Smooth muscle cell (in vitro differentiated cells): ENCODE measurements at regions not wholly inside any gene's neighbourhood (a gene's known extent, or its start where the extent isn't known, plus 50 kb on each side); places are given as distances from the start of the nearest gene placed in this dataset.

Experiments
- DNase-seq: peaks from one replicate; lab custom pipeline; 2025; ENCODE audit not compliant: unreplicated experiment; lab: John Stamatoyannopoulos, UW
- H2AFZ ChIP-seq: fragments of 200-600 bp; sonication (generic); 2 replicates; pipeline ENCODE4 v1.6.0; 2016; ENCODE audit warnings: antibody characterized with exemption, low read depth, mild to moderate bottlenecking
- H3F3A ChIP-seq: fragments of 200-600 bp; sonication (generic); 2 replicates; pipeline ENCODE4 v1.6.0; 2017; ENCODE audit warnings: antibody characterized with exemption, low read depth
- H3K27ac ChIP-seq: fragments of 200-600 bp; sonication (generic); 2 replicates; pipeline ENCODE4 v1.5.1; 2016; ENCODE audit warnings: low read depth, mild to moderate bottlenecking
- H3K27me3 ChIP-seq: fragments of 200-600 bp; sonication (generic); 2 replicates; pipeline ENCODE4 v1.6.1; 2016; ENCODE audit warnings: low read depth, mild to moderate bottlenecking
- H3K36me3 ChIP-seq: fragments of 200-600 bp; sonication (generic); 2 replicates; pipeline ENCODE4 v1.5.1; 2016; ENCODE audit warnings: low read depth
- H3K4me1 ChIP-seq: fragments of 200-600 bp; sonication (generic); 2 replicates; pipeline ENCODE4 v1.5.1; 2016; ENCODE audit warnings: low read depth
- H3K4me2 ChIP-seq: fragments of 200-600 bp; sonication (generic); 2 replicates; pipeline ENCODE4 v1.6.0; 2016; ENCODE audit warnings: mild to moderate bottlenecking
- H3K4me3 ChIP-seq: fragments of 200-600 bp; sonication (generic); 2 replicates; pipeline ENCODE4 v1.5.1; 2016; ENCODE audit warnings: mild to moderate bottlenecking
- H3K79me2 ChIP-seq: fragments of 200-600 bp; sonication (generic); 2 replicates; pipeline ENCODE4 v1.6.0; 2016; ENCODE audit warnings: low read depth, mild to moderate bottlenecking
- H3K9ac ChIP-seq: fragments of 200-600 bp; sonication (generic); 2 replicates; pipeline ENCODE4 v1.6.0; 2016; ENCODE audit warnings: low read depth
- H3K9me3 ChIP-seq: fragments of 200-600 bp; sonication (generic); replicated peaks from 2 replicates; pipeline ENCODE4 v1.5.1; 2016; ENCODE audit warnings: low read depth
- H4K20me1 ChIP-seq: fragments of 200-600 bp; sonication (generic); 2 replicates; pipeline ENCODE4 v1.6.0; 2016; ENCODE audit warnings: low read depth
- WGBS: methylation state at CpG from one replicate; pipeline ENCODE4 v1.1.7; 2016; ENCODE audit warnings: low lambda C conversion rate; 5-methylcytosine and 5-hydroxymethylcytosine counted together
- TF ChIP-seq, protein P1 (sequence below): fragments of 200-600 bp; sonication (generic); IDR thresholded peaks from 2 replicates; pipeline ENCODE4 v1.5.1; 2017; ENCODE audit warnings: borderline replicate concordance, mild to moderate bottlenecking, antibody characterized with exemption; ENCODE audit not compliant: insufficient read depth, poor library complexity, severe bottlenecking

DNA sequence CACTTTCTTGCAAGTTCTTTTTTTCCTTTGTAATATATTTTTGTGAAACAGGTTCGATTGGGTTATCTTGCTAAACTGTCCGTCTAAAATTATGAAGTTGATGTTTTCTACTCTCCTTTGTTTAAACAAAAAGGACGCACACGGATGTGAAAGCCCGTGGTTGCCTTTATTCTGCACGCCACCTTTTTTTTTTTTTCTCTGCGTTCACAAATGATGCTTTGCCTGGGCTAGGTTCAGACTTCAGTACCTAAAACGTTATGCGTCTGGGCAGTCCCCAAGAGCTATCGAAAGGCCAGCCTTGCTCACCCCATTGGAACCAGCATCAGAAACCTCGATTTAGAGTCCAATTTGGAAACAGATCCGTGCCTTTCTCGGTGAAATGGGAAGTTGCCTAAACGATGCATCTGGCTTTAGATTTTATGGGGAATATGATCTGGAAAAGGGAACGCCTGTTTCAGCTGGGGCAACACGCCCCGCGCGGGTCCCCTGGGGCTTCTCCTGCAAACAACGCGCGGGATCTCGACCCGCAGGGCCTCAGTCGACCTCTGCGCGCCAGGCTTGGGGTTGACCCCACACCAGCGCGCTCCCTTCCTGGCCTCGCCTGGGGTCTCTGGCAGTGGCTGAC, 113.9 kb downstream of the KCNRG start:
- Histone ChIP-seq H3K4me1 (peaks cover 66% of the 10 kb centered on the region), H2AFZ (no peak overlapping the region), H3K9ac (no peak overlapping the region), H3K36me3 (no peaks in the 10 kb centered on the region), H3F3A (peaks cover 5% of the 10 kb centered on the region), H4K20me1 (no peaks in the 10 kb centered on the region), H3K9me3 (no peaks in the 10 kb centered on the region), H3K4me2 (peak overlapping the region; percentile 99), H3K4me3 (peak overlapping the region; percentile 41), H3K27me3 (peaks cover 81% of the 10 kb centered on the region), H3K27ac (no peak overlapping the region), H3K79me2 (no peaks in the 10 kb centered on the region)
- WGBS = 3% methylated on average over 30 of the region's 30 CpGs
- TF ChIP-seq, protein P1, sequence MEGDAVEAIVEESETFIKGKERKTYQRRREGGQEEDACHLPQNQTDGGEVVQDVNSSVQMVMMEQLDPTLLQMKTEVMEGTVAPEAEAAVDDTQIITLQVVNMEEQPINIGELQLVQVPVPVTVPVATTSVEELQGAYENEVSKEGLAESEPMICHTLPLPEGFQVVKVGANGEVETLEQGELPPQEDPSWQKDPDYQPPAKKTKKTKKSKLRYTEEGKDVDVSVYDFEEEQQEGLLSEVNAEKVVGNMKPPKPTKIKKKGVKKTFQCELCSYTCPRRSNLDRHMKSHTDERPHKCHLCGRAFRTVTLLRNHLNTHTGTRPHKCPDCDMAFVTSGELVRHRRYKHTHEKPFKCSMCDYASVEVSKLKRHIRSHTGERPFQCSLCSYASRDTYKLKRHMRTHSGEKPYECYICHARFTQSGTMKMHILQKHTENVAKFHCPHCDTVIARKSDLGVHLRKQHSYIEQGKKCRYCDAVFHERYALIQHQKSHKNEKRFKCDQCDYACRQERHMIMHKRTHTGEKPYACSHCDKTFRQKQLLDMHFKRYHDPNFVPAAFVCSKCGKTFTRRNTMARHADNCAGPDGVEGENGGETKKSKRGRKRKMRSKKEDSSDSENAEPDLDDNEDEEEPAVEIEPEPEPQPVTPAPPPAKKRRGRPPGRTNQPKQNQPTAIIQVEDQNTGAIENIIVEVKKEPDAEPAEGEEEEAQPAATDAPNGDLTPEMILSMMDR = no peak
- no peak for DNase-seq

DNA sequence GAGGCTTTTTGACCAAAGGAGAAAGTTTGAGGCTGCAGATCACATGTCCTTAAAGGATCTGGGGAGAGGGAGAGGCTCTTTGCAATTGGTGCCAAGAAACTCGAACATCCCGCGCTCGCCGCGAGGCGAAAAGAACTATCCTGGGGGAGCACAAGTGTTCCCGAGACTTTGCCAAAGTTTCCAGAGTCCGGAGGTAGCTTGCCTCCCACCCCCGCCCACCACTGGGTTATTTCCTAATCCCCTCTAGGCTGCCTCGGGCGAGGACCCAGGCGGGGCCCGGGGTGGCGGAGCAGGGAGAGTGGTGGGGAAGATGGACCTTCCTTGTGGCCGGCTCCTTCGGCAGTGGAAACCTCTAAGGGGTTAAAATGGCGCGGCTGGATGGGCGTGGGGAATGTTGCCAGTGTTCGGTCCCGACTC, 114.5 kb downstream of the KCNRG start:
- no peaks in the 10 kb centered on the region for H3K9me3 ChIP-seq
- DNase-seq = no peak
- no peak overlapping the region for H3K9ac ChIP-seq
- no peaks in the 10 kb centered on the region for H3K36me3 ChIP-seq
- H3K27ac ChIP-seq = no peak overlapping the region
- H2AFZ ChIP-seq = peak overlapping the region; percentile 10
- 1% methylated on average over 22 of the region's 22 CpGs for WGBS
- H3K4me1 ChIP-seq = peaks cover 66% of the 10 kb centered on the region
- H3K4me3 ChIP-seq = peak overlapping the region; percentile 41
- H3K4me2 ChIP-seq = peak overlapping the region; percentile 99
- H4K20me1 ChIP-seq = no peaks in the 10 kb centered on the region
- no peaks in the 10 kb centered on the region for H3K79me2 ChIP-seq
- TF ChIP-seq, protein P1 = no peak
- peaks cover 86% of the 10 kb centered on the region for H3K27me3 ChIP-seq
- peaks cover 3% of the 10 kb centered on the region for H3F3A ChIP-seq

DNA sequence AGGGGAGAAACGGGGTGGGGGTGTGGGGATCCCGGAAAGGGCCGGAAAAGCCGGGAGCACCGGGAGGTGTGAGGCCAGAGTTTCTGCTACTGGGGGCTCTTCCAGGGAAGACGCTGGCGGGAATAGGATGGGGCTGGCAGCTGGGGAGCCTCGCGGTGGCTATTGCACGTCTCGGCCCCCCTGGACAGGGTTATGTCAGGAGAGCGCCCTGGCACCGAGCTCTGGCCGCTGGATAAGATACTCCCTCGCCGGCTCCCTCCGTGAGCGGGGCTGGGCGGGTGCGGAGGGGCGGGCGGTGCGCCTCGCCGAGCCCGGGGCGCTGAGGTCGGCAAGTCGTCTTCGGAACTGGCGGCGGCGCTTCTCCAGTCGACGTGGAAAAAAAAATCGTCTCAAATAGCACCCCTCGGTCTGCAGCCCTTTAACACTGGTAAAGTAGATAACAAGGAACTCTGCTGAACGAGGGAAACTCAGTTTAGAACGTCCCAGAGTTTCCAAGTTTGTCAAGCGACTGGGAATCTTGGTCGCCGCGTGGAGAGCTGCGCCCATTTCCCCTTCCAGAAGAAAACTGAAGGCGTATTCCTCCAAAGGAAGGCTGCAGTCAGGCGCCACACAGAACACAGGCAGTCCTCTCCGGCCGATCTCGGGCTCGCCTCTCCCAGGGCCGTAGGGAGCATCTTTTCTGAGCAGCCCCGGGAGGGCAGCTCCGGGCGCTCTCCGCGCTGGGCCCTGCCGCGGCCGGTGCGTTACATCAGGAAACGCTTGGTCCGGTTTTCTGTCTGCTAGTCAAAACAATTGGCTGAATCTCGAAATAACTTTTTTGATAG, 115.1 kb downstream of the KCNRG start:
- no peak for DNase-seq
- 1% methylated on average over 49 of the region's 63 CpGs for WGBS
- TF ChIP-seq, protein P1 = no peak

More for the DNA sequence above, 115.1 kb downstream of the KCNRG start:
- H3K4me1 ChIP-seq = peaks cover 66% of the 10 kb centered on the region
- H3F3A ChIP-seq = no peaks in the 10 kb centered on the region
- H3K27me3 ChIP-seq = peaks cover 88% of the 10 kb centered on the region
- H3K79me2 ChIP-seq = no peaks in the 10 kb centered on the region
- H3K9me3 ChIP-seq = no peaks in the 10 kb centered on the region
- no peak overlapping the region for H3K9ac ChIP-seq
- H4K20me1 ChIP-seq = no peaks in the 10 kb centered on the region
- H3K4me2 ChIP-seq = peak overlapping the region; percentile 99
- H3K27ac ChIP-seq = no peak overlapping the region
- peak overlapping the region; percentile 41 for H3K4me3 ChIP-seq
- peak overlapping the region; percentile 10 for H2AFZ ChIP-seq
- H3K36me3 ChIP-seq = no peaks in the 10 kb centered on the region
